ENCODE measurements at regions not wholly inside any gene's neighbourhood (a gene's known extent, or its start where the extent isn't known, plus 50 kb on each side); places are given as distances from the start of the nearest gene placed in this dataset.
"Not testable (repeated sequence)": the region's sequence is repeated elsewhere in the genome, so short reads cannot be mapped to it uniquely, and the experiment has no call there.

DNA sequence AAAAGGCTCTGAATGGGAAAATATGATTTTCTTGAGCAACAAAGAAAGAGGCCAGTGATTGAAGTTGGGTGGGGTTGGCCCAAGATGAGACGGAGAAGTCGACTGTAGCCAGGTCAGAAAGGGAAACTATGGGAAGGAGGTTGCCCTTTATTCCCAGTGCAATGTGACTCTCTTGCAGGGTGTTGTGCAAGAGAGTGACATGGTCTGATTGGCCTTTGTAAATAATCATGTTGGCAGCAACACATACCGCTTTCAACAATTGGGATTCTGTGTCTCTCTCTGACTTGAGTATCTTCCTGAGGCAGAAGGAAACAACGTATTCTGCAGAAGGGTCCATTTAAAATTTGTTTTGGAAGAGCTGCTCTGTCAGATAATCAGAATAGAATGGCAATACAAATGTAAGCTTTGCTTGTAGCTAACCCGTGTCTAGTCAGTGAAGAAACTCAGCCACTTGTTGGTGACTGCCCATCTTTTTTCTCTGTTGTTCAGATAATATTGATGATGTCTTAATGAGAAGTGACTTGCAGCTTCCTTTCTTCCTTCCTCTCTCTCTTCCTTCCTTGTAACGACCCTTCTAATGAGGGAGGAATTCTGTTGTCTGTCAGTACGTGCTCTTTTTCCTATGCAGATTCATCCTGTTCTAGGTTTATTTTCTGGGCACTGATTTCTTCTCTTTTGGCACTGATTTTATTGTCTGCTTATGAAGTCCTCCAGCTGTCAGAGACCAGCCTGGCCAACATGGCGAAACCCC is 311.0 kb upstream of the FAM98A start:
- H3K27ac ChIP-seq (ENCODE audit: low read depth in 2 of 2, low read length in 1 of 2), result no peak overlapping the region
- H3K9me3 ChIP-seq (ENCODE audit: control insufficient read depth in 2 of 2, insufficient read depth in 1 of 2, low read depth in 1 of 2, low read length in 1 of 2), result peaks cover 0 to 2% of the 10 kb centered on the region in 2 donors
- H3K4me1 ChIP-seq (ENCODE audit: control insufficient read depth in 2 of 2, insufficient read depth in 2 of 2, low read length in 1 of 2), result no peaks in the 10 kb centered on the region
- no peaks in the 10 kb centered on the region for H3K27me3 ChIP-seq (ENCODE audit: control insufficient read depth in 1 of 2, insufficient read depth in 2 of 2, low read length in 2 of 2)
- no peak overlapping the region for H3K4me3 ChIP-seq (ENCODE audit: low read depth in 1 of 2, low read length in 2 of 2)
- no peaks in the 10 kb centered on the region for H3K36me3 ChIP-seq (ENCODE audit: control insufficient read depth in 2 of 2, insufficient read depth in 2 of 2, low read length in 1 of 2)
- WGBS, 2 donors, result 67 to 70% methylated on average over 8 of the region's 8 CpGs

DNA sequence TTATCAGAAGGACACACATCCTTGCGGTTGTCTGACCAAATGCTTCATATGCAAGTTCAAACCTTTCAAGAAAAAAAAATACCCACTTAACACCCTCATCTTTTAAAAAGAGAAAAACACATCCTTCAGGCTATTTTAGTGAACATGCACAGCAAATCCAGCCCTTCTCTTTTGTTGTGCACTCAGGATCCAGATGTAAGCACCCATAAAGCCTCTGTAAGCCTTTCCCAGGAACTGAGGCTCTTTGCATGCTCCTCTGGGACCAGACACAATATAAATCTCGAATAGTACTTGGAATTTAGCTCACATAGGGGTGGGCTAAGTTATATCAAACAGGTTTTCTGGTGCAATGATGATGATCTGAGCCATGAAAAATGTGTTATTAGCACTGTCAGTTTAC is 308.8 kb upstream of the FAM98A start:
- Histone ChIP-seq H3K9me3 (ENCODE audit: control insufficient read depth in 2 of 2, insufficient read depth in 1 of 2, low read depth in 1 of 2, low read length in 1 of 2) (peaks cover 0 to 5% of the 10 kb centered on the region in 2 donors), H3K27ac (ENCODE audit: low read depth in 2 of 2, low read length in 1 of 2) (no peak overlapping the region), H3K4me1 (ENCODE audit: control insufficient read depth in 2 of 2, insufficient read depth in 2 of 2, low read length in 1 of 2) (no peaks in the 10 kb centered on the region), H3K36me3 (ENCODE audit: control insufficient read depth in 2 of 2, insufficient read depth in 2 of 2, low read length in 1 of 2) (no peaks in the 10 kb centered on the region), H3K27me3 (ENCODE audit: control insufficient read depth in 1 of 2, insufficient read depth in 2 of 2, low read length in 2 of 2) (no peaks in the 10 kb centered on the region), H3K4me3 (ENCODE audit: low read depth in 1 of 2, low read length in 2 of 2) (no peak overlapping the region)
- WGBS, 2 donors, result 30 to 31% methylated on average over 2 of the region's 2 CpGs

DNA sequence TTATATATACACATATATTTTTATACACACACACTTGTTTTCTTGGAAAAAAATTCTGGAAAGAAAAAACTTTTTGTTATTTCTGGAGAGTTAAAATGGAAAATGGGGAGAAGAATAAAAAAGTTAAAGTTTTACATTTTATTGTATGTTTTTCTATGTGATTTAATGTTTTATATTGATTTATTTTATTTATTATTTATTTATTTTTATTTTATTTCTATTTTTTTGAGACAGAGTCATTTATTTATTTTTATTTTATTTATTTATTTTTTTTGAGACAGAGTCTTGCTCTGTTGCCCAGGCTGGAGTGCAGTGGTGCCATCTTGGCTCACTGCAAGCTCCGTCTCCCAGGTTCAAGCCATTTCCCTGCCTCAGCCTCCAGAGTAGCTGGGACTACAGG is 307.0 kb upstream of the FAM98A start:
- H3K36me3 ChIP-seq (ENCODE audit: control insufficient read depth in 2 of 2, insufficient read depth in 2 of 2, low read length in 1 of 2); H3K4me1 ChIP-seq (ENCODE audit: control insufficient read depth in 2 of 2, insufficient read depth in 2 of 2, low read length in 1 of 2); H3K9me3 ChIP-seq (ENCODE audit: control insufficient read depth in 2 of 2, insufficient read depth in 1 of 2, low read depth in 1 of 2, low read length in 1 of 2); H3K27ac ChIP-seq (ENCODE audit: low read depth in 2 of 2, low read length in 1 of 2); H3K4me3 ChIP-seq (ENCODE audit: low read depth in 1 of 2, low read length in 2 of 2); H3K27me3 ChIP-seq (ENCODE audit: control insufficient read depth in 1 of 2, insufficient read depth in 2 of 2, low read length in 2 of 2): not testable (repeated sequence)
- 96 to 100% methylated on average over 1 of the region's 1 CpG for WGBS, 2 donors

DNA sequence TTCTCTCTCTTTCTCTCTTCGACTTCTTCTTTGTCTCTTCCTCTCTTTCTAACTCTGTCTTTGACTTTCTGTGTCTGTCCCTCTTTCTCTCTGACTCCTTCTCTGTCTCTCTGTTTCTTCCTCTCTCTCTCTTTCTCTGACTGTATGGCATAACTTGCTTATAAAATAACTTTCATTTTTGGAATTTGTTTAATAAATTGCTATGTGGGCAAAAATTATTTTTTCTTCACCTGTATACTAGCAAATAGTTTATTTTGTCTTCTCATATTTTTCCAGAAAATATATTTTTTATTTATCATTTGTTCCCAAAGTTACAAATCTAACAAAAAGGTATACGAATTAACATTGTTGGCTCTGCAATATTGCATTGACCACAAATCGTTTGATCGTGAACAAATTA is 305.7 kb upstream of the FAM98A start:
- H3K36me3 ChIP-seq (ENCODE audit: control insufficient read depth in 2 of 2, insufficient read depth in 2 of 2, low read length in 1 of 2), result no peaks in the 10 kb centered on the region
- H3K27ac ChIP-seq (ENCODE audit: low read depth in 2 of 2, low read length in 1 of 2), result no peak overlapping the region
- 81 to 89% methylated on average over 4 of the region's 4 CpGs for WGBS, 2 donors
- no peaks in the 10 kb centered on the region for H3K27me3 ChIP-seq (ENCODE audit: control insufficient read depth in 1 of 2, insufficient read depth in 2 of 2, low read length in 2 of 2)
- no peaks in the 10 kb centered on the region for H3K4me1 ChIP-seq (ENCODE audit: control insufficient read depth in 2 of 2, insufficient read depth in 2 of 2, low read length in 1 of 2)
- H3K4me3 ChIP-seq (ENCODE audit: low read depth in 1 of 2, low read length in 2 of 2), result no peak overlapping the region
- peaks cover 0 to 5% of the 10 kb centered on the region in 2 donors for H3K9me3 ChIP-seq (ENCODE audit: control insufficient read depth in 2 of 2, insufficient read depth in 1 of 2, low read depth in 1 of 2, low read length in 1 of 2)

DNA sequence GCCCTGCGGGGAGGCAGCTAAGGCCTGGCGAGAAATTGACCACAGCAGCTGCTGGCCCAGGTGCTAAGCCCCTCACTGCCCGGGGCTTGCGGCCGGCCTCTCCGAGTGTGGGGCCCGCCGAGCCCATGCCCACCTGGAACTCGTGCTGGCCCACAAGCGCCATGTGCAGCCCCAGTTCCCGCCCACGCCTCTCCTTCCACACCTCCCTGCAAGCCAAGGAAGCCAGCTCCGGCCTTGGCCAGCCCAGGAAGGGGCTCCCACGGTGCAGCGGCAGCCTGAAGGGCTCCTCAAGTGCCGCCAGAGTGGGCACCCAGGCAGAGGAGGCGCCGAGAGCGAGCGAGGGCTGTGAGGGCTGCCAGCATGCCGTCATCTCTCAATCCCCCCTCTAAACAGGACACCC is 304.6 kb upstream of the FAM98A start:
- no peak overlapping the region for H3K4me3 ChIP-seq (ENCODE audit: low read depth in 1 of 2, low read length in 2 of 2)
- H3K36me3 ChIP-seq (ENCODE audit: control insufficient read depth in 2 of 2, insufficient read depth in 2 of 2, low read length in 1 of 2), result no peaks in the 10 kb centered on the region
- no peaks in the 10 kb centered on the region for H3K27me3 ChIP-seq (ENCODE audit: control insufficient read depth in 1 of 2, insufficient read depth in 2 of 2, low read length in 2 of 2)
- no peaks in the 10 kb centered on the region for H3K4me1 ChIP-seq (ENCODE audit: control insufficient read depth in 2 of 2, insufficient read depth in 2 of 2, low read length in 1 of 2)
- H3K9me3 ChIP-seq (ENCODE audit: control insufficient read depth in 2 of 2, insufficient read depth in 1 of 2, low read depth in 1 of 2, low read length in 1 of 2), result peaks cover 0 to 5% of the 10 kb centered on the region in 2 donors
- 95 to 96% methylated on average over 21 of the region's 21 CpGs for WGBS, 2 donors
- H3K27ac ChIP-seq (ENCODE audit: low read depth in 2 of 2, low read length in 1 of 2), result no peak overlapping the region

DNA sequence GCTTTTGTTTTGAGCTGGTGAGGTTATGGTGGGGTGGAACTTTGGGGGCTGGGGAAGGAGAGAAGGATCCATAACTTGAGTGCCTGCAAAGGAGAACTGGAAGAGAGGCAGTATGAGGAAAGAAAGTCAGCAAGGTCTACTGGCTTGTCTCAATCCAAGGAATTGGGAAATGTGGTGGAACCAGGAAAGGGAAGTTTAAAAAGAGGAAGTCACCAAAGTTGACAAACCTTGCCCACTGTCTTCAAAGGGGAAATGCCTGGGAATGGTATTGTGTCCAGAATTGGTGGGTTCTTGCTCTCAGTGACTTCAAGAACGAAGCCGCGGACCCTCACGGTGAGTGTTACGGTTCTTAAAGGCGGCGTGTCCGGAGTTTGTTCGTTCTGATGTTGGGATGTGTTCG is 304.1 kb upstream of the FAM98A start:
- H3K4me1 ChIP-seq (ENCODE audit: control insufficient read depth in 2 of 2, insufficient read depth in 2 of 2, low read length in 1 of 2), result no peaks in the 10 kb centered on the region
- H3K36me3 ChIP-seq (ENCODE audit: control insufficient read depth in 2 of 2, insufficient read depth in 2 of 2, low read length in 1 of 2), result no peaks in the 10 kb centered on the region
- H3K27ac ChIP-seq (ENCODE audit: low read depth in 2 of 2, low read length in 1 of 2), result no peak overlapping the region
- no peaks in the 10 kb centered on the region for H3K27me3 ChIP-seq (ENCODE audit: control insufficient read depth in 1 of 2, insufficient read depth in 2 of 2, low read length in 2 of 2)
- no peak overlapping the region for H3K4me3 ChIP-seq (ENCODE audit: low read depth in 1 of 2, low read length in 2 of 2)
- 97% methylated on average over 10 of the region's 10 CpGs for WGBS, 2 donors
- H3K9me3 ChIP-seq (ENCODE audit: control insufficient read depth in 2 of 2, insufficient read depth in 1 of 2, low read depth in 1 of 2, low read length in 1 of 2), result peaks cover 0 to 3% of the 10 kb centered on the region in 2 donors

DNA sequence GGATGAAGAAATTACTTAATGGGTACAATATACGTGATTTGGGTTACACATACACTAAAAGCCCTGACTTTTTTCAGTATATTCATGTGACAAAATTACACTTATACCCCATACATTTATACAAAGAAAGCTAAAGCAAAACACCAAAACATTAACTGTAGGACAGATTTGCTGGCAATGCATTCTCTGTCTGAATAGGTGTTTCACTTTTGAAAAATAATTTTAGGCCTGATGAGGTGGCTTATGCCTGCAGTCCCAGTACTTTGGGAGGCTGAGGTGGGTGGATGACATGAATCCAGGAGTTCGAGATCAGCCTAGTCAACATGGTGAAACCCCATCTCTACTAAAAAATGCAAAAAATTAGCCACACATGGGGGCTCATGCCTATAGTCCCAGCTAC is 301.5 kb upstream of the FAM98A start:
- no peak overlapping the region for H3K27ac ChIP-seq (ENCODE audit: low read depth in 2 of 2, low read length in 1 of 2)
- no peaks in the 10 kb centered on the region for H3K4me1 ChIP-seq (ENCODE audit: control insufficient read depth in 2 of 2, insufficient read depth in 2 of 2, low read length in 1 of 2)
- no peaks in the 10 kb centered on the region for H3K27me3 ChIP-seq (ENCODE audit: control insufficient read depth in 1 of 2, insufficient read depth in 2 of 2, low read length in 2 of 2)
- H3K36me3 ChIP-seq (ENCODE audit: control insufficient read depth in 2 of 2, insufficient read depth in 2 of 2, low read length in 1 of 2), result no peaks in the 10 kb centered on the region
- H3K4me3 ChIP-seq (ENCODE audit: low read depth in 1 of 2, low read length in 2 of 2), result no peak overlapping the region
- 72 to 76% methylated on average over 2 of the region's 2 CpGs for whole genome bisulfite sequencing, 2 donors
- H3K9me3 ChIP-seq (ENCODE audit: control insufficient read depth in 2 of 2, insufficient read depth in 1 of 2, low read depth in 1 of 2, low read length in 1 of 2), result peaks cover 0 to 2% of the 10 kb centered on the region in 2 donors

DNA sequence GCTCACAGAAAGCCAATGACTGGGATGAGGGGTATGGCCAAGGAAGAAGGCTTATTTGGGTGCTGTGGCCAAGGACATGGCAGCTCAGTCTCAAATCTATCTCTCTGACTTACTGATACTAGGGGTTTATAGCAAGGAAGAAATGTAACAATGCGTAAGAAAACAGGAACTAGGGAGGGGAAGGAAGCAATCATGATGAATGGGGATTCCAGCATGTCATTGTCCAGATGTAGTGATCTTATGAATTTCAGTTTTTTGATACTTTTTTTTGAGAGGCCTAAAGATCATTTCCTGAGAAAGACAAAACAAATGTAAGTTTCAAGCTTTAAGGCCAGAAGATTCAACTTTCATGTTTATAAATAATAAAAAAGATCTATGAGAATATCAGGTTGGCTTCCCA is 298.6 kb upstream of the FAM98A start:
- H3K27me3 ChIP-seq (ENCODE audit: control insufficient read depth in 1 of 2, insufficient read depth in 2 of 2, low read length in 2 of 2), result no peaks in the 10 kb centered on the region
- 72% methylated on average over 1 of the region's 1 CpG for WGBS, 2 donors

DNA sequence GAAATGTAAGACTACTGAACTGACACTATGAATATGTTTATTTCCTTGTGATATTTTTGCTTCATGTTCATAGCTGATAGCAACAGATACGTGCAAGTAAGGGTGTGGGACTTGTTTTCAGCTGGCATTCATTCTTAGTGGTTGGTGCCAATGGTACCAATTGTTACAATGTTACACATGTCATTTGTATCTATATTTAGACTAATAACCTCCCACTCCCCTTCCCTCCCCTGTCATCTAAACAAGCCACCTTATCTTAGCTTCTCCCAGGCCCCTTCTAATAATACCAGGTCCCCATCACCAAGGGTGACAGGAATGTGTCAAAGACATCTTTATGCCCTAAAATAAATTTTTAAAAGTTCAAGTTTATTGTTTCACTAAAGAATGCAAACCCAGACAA is 294.7 kb upstream of the FAM98A start:
- no peaks in the 10 kb centered on the region for H3K9me3 ChIP-seq (ENCODE audit: control insufficient read depth in 2 of 2, insufficient read depth in 1 of 2, low read depth in 1 of 2, low read length in 1 of 2)

More for the DNA sequence above, 298.6 kb upstream of the FAM98A start:
- H3K4me1 ChIP-seq (ENCODE audit: control insufficient read depth in 2 of 2, insufficient read depth in 2 of 2, low read length in 1 of 2), result no peaks in the 10 kb centered on the region
- H3K36me3 ChIP-seq (ENCODE audit: control insufficient read depth in 2 of 2, insufficient read depth in 2 of 2, low read length in 1 of 2), result no peaks in the 10 kb centered on the region
- no peaks in the 10 kb centered on the region for H3K9me3 ChIP-seq (ENCODE audit: control insufficient read depth in 2 of 2, insufficient read depth in 1 of 2, low read depth in 1 of 2, low read length in 1 of 2)
- H3K27ac ChIP-seq (ENCODE audit: low read depth in 2 of 2, low read length in 1 of 2), result no peak overlapping the region
- no peak overlapping the region for H3K4me3 ChIP-seq (ENCODE audit: low read depth in 1 of 2, low read length in 2 of 2)

DNA sequence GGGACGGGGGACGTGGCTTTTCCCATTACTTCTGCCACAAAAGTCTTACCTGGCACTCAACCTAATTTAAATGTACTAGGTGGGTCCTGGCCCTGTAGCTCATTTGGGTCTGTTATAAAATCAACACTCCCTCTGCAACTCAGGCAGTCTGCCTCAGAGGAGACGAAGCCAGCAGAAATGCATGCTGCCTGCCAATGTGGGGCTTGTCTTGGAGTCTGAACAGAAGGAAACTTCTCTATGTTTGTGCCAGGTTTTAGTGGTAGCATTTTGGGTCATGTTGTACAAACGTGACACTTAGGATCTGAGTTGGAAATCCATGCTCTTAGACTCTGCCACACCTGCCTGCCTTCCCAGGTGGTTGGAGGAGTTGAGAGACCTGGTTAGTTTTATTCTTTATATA is 292.5 kb upstream of the FAM98A start:
- H3K9me3 ChIP-seq (ENCODE audit: control insufficient read depth in 2 of 2, insufficient read depth in 1 of 2, low read depth in 1 of 2, low read length in 1 of 2), result no peaks in the 10 kb centered on the region
- WGBS, 2 donors, result 15 to 32% methylated on average over 4 of the region's 4 CpGs
- H3K27me3 ChIP-seq (ENCODE audit: control insufficient read depth in 1 of 2, insufficient read depth in 2 of 2, low read length in 2 of 2), result no peaks in the 10 kb centered on the region
- no peak overlapping the region for H3K4me3 ChIP-seq (ENCODE audit: low read depth in 1 of 2, low read length in 2 of 2)
- H3K36me3 ChIP-seq (ENCODE audit: control insufficient read depth in 2 of 2, insufficient read depth in 2 of 2, low read length in 1 of 2), result no peaks in the 10 kb centered on the region
- H3K4me1 ChIP-seq (ENCODE audit: control insufficient read depth in 2 of 2, insufficient read depth in 2 of 2, low read length in 1 of 2), result no peaks in the 10 kb centered on the region
- H3K27ac ChIP-seq (ENCODE audit: low read depth in 2 of 2, low read length in 1 of 2), result no peak overlapping the region

More for the DNA sequence above, 294.7 kb upstream of the FAM98A start:
- no peak overlapping the region for H3K4me3 ChIP-seq (ENCODE audit: low read depth in 1 of 2, low read length in 2 of 2)
- WGBS, 2 donors, result 35 to 51% methylated on average over 1 of the region's 1 CpG
- H3K27me3 ChIP-seq (ENCODE audit: control insufficient read depth in 1 of 2, insufficient read depth in 2 of 2, low read length in 2 of 2), result no peaks in the 10 kb centered on the region
- H3K36me3 ChIP-seq (ENCODE audit: control insufficient read depth in 2 of 2, insufficient read depth in 2 of 2, low read length in 1 of 2), result no peaks in the 10 kb centered on the region
- H3K4me1 ChIP-seq (ENCODE audit: control insufficient read depth in 2 of 2, insufficient read depth in 2 of 2, low read length in 1 of 2), result no peaks in the 10 kb centered on the region
- H3K27ac ChIP-seq (ENCODE audit: low read depth in 2 of 2, low read length in 1 of 2), result no peak overlapping the region
